ENCODE measurements at regions not wholly inside any gene's neighbourhood (a gene's known extent, or its start where the extent isn't known, plus 50 kb on each side); places are given as distances from the start of the nearest gene placed in this dataset.
"Not testable (repeated sequence)": the region's sequence is repeated elsewhere in the genome, so short reads cannot be mapped to it uniquely, and the experiment has no call there.

DNA sequence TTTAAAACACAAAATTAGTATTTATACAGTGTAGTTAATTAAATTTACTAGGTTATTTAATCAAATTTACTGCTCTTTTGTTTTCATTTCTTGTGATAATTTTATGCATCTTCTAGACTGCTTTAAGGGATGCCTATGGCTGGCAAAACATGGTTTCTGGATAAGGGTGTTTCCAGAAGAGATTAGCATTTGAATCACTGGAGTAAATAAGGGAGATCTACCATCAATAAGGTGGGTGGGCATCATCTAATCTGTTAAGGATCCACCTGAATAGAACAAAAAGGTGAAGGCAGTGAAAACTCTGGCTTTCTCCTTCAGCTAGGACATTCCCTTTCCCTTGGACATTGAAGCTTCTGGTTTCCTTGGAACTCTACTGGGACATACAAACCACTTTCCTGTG is 146.2 kb upstream of the LAMA2 start:
- no peak for DNase-seq

DNA sequence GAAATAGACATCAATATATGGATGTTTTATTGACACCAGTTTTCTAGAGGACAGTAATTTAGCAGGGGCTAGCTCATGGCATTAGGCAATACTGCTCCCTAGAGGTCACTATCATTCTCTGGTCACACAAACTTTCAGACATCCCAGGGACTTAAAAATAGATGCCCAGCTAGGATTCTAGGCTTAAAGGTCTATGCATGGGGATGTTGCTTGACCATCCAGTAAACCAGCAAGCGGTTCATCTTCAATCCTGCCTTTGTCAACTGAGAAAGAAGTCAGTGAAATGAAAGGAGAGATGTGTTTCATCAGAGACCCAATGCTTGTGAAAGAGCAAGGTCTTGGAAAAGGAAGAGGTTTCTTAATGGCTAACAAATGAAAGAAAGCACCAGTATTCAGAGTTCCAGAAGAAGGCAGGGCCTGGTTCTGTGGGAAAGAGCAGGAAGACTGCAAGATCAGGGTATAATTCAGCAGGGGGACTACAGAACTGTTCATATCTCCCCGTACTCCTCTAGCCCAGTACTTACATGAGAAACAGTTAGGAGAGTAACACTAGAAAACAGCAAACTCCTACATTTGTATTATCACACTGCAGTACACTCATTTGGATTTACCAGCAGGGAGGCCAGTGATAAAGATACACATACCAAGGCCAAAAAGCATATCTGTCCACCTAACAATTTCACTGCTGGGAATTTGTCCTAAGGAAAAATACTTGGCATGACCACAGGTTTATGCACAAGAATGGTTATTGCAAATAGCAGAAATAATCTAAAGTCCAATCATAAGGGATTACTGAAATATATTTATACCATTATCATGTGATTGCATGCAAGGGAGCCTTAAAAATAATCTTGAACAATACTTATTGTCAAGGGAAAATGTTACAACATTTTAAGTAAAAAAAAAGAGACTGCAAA is 151.4 kb upstream of the LAMA2 start:
- DNase-seq, result peak; percentile 59

DNA sequence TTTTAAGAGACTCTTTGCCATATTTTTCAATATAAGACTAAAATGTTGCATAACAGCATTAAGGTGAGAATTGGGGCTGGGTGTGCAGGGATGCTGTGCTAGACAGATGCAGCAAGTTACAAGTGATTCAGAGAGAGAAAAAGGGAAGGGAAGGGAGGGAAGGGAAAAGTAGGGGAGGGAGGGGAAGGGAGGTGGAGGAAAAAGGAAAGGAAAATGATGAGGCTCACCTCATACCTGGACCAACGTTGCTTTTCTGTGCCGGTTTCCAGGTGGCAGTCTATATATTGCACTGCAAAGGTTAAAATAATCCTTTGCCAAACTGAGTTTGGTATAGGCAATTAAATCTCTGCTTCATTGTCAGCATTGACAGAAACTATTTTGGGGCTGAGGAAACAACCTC is 155.4 kb upstream of the LAMA2 start:
- no peak for DNase-seq

DNA sequence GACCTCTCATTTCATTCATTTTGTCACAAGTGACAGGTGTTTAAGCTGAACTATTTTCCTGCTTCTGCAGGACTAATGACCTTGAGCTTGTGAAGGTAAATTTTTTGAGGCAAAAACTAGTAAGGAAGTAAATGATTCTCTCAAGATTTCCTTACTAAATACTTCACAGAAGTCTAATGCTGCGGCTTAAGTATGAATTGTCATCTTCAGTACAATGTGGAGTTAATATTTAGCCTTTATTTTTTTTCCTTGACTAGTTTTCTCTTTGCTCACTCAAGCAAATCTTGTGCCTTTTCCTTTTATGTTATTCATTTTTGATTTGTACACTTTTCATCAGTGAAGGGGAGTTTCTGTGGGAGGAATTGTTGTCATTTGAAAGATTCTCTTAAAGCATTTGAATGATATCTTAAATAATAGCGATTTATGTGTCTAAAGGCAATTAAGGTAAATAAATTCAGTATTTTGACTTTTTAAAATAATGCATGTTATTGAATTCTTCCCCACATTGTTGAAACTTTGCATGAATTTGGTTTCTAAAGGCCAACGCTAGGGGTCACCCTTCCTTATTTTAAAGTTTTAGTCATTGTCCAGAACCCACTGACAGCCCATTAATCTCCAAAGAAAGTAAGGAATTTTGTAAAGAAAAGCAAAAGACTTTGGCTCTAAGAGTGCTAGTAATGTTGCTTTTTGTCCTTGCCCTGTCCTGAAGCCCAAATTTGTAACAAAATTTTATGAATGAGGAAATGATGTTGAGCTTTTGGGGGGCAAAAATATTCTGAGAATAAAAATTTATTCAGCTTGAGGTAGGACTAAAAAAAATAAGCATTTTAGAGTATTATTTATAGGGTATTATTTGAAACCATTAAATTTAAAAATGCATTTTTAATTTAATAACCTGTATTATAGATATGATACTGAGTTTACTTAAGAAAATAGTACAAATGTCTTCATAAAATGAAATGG is 157.4 kb upstream of the LAMA2 start:
- DNase-seq, result peak; percentile 51

DNA sequence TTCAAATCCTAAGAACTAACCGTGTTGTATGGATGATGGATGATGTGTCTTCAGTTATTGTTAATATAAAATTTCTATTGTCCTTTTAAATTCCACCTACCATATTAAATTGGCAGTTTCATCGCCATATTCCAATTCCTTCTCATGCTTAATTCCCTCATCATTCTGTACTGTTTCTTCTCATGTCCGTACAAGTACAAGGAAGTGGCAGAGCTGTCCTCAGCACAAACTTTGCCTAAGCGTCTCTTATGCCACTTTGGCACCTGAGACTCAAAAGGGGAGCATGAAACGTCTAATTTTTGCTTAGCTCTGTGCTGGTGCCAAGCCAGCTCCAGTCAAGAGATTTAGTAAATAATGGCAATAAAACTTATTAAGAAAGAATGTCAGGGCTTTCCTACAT is 158.2 kb upstream of the LAMA2 start:
- no peak for DNase-seq

DNA sequence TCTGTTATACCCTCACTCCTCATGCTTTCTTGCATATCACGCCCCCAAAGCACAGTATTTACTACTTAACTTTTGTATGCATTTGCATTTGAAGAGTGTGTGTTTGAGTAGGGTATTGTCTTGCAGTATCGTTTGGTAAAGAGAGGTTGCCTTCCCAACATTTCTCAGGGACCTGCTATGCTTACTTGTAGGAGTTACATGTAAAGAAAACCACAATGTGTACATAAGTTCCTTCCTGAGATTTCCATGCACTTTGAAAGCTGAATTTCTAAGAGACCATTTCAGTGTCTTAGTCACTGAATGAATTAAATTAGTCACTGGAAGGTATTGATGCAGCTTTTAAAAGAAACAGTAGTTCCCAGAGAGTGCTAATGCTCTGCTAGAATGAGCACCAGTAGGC is 159.3 kb upstream of the LAMA2 start:
- no peak for DNase-seq

DNA sequence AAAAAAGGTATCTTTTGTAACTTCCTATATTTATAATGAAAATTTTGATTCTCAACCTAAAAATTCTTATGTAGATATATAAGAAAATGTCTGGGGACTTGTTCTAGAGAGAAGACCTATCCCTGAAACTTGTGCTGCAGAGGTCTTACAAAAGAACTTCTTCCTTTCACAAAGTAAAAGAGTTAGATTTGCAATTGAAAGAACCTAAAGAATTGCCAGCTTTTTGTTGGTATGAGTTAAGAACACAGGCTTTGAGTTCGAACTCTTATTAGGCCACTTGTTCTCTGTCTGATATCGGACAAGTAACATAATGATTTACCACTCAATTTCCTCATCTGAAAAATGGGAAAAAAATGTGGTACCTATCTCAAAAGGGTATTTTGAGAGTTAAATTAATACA is 162.0 kb upstream of the LAMA2 start:
- DNase-seq, result no peak

DNA sequence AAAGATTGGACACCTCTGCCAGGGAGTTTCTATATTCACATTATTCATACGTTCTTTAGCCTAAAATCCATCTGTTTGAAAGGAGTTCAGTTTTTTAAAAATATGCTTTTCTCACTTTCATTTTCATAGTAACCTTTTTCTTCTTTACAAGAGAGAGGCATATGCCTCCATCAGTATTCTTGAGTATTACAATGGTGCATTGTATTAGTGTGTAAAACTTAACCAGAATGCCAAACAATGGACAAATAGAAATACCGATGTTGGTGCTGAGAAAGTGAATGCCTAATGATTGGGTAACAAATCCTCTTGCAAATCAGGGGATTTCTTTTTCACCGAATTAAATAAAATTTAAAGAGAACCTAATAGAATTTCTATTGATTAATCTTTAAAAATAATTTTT is 163.2 kb upstream of the LAMA2 start:
- no peak for DNase-seq

DNA sequence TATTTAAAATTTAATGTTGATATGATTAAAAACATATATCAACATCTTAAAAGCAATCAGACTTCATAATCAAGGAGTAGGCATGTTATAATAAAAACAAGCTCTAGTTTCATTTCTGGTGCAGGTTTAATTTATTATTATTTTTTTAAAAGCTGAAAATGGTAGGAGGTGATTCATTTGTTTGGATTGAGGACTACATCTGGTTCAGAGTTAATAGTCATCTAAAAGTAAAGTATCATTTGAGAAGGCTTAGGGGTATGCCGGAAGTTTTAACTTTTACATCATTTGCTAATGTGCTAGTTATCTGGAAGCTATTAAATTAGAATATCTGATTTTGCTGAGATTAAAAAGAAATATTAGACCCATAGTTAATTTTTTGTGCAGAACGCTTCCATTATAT is 169.5 kb upstream of the LAMA2 start:
- no peak for DNase-seq

DNA sequence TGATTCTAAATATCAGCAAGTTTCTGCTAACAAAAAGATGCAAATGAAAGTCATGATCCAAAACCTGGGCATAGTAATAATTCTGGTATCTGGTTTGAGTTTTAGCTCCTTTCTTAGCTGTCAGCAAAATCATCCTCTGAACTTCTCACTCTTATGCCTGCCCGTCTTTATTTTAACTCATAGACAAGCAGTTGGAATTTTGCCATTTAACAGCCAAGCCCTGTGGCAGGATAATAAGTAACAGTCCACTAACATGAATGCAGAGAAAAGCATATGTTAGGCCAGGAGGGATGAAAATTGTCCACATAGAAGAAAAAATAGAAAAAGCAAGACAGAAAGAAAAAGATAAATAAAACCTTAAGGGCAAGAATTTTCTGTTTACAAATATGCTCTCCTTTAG is 170.0 kb upstream of the LAMA2 start:
- DNase-seq, result no peak

DNA sequence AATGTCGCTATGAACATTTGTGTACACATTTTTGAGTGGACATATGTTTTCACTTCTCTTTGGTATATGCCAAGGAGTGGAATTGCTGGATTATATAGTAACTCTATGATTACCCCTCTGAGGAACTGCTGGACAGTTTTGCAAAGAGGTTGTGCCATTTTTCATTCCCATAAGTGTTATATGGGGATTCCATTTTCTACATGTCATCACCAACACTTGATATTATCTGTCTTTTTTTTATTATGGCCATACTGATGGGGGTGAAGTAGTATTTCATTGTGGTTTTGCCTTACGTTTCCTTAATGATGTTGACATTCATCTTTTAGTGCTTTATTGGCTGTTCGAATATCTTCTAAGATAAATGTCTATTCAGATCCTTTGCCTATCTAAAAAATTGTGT is 171.8 kb upstream of the LAMA2 start:
- no peak for DNase-seq

DNA sequence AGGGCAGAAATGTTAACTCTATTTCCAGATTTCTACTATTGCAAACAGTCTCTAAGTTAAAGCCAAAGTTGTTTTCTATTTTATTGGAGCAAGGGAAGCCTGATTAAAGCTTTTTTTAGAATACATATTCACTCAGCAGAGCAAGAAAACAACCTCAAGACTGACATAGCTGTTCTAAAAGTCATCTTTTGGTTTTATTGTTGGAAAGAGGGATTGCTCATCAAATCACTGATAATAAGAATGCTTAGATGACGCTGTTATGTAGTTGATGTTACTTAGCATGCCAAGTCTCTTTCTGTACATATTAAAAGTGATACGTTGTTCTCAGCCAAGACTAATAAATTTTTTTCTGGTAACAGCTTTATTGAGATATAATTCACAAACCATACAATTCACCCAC is 172.6 kb upstream of the LAMA2 start:
- no peak for DNase-seq

DNA sequence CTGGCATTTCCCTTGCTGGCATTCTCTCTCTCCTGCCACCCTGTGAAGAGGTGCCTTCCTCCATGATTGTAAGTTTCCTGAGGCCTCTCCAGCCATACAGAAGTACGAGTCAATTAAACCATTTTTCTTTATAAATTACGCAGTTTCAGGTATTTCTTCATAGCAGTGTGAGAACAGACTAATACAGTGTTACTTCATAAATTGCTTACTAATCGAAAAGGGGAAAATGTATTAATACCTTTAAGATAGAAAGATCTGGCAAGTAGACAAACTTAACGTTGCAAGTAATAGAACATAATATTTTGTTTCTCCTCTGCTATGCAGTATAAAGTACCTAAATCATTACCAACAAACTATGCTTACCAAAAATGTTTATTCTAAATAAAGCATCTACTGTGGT is 178.3 kb upstream of the LAMA2 start:
- DNase-seq, result no peak

DNA sequence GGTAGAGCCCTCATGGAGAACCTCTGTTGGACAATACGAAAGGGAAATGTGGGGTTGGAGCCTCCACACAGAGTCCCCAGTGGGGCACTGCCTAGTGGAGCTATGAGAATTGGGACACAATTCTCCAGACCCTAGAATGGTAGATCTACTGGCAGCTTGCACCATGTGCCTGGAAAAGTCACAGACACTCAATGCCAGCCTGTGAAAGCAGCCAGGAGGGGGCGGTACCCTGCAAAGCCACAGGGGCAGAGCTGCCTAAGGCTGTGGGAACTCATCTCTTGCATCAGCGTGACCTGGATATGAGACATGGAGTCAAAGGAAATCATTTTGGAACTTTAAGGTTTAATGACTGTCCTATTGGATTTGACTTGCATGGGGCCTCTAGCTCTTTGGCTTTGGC is 179.1 kb upstream of the LAMA2 start:
- DNase-seq, result not testable (repeated sequence)

DNA sequence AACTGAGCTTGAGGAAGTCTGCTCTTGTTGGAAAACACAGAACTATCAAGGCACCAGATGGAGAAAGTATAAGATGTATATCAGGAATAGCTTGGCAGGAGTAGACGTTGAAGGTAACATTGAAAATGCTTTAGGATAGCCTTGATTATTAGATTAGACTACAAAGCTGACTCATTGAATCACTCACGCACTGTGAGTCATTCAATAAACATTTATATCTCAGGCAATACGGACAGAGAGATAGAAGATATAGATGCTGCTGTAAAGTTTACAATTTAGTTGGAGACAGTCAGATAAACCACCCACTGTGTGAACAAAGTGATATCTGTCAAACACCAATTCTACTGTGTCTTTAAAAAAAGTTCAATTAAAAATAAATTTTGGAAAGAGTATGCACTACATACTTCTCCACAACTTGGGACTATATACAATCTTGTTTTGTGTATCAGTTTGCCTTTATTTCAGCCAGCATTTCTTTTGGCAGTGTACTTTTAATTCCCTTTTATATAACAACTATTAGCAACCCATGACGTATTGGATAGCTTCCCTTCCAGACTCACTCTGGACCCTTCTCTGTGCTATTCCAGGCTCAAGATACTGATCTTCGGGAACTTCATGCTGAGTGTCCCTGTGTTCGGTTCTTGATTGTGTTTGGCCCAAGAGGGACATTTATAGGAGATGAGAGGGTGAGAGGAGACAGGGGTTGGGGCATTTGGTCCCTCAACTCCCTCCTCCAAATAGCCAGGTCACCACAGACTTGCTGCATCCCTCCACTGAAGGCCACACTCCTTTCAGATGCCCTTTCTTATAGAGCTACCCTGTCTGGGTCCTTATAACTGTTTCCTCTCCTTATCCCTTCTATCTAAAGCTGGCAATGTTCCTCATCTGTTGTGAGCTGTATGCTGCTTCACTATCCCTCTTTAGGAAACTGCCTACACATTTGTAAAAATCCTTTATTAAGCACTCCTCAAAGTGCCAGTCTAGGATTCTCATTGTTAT is 176.6 kb upstream of the PTPRK start:
- no peak for DNase-seq

DNA sequence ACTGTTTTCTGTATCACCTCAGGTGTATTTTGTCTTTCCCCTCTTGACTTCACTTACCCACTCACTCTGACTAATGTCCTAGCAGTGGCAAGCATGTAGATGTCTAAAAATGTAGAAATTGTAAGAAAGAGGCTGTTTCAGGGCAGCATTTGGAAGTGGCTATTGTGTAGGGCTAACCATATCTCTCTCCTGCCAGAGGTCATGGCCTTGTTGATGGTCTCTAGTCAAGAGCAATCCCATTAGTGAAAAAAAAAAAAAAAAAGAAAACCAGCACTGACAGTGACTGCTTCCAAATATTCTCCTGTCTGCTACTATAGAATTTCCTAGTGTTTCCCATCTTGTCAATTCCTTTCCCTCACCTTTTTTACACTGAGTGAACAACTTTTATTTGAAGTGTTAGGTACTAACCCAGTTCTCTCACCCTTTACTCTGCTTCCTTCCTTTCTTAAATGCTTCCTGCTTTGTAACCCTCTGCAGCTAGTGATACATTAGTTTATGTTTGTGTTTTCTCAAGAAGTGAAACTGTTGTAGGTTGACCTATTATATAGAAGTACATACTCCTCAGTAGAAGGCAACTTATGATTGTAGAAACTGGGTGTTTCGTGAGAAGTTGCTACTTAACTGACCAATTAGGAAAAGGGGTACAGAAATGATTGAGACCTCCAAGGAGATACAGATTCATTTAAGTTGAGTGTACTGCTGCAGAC is 174.1 kb upstream of the PTPRK start:
- DNase-seq, result no peak

DNA sequence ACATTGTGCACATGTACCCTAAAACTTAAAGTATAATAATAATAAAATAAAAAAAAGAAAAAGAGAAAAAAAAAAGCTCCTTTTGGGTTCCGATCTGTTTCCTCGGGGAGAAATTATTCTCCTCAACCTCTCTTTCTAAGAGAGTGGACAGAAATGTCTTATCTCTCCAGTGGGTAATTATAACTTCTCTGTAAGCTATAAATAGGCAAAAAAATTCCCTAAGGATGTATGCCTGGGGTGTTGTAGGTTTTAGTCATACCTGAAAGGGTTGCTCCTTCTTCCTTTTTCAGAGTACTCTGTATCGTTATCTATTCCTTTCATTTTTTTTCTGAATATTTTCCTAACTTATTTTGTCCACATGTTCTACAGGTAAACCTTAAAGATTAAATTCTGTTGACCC is 169.7 kb upstream of the PTPRK start:
- no peak for DNase-seq

DNA sequence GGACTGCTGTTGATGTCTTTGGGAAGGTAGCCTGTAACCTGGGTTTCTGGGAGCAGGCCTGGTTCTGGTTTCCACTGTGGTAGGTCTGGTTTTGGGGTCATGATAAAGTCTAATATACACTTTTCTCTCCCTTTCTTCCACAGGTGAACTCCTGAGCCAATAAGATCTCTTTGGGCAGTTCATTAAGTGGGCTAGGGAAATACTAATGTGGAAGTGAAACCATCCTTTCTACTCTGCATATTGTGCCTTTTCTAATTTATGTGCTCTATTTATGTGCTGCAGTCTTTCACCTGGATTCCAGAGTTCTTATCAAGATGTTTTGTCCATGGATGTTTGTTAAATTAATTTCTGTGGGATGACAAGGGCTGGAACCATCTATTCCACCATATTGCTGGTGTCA is 165.7 kb upstream of the PTPRK start:
- DNase-seq, result no peak

DNA sequence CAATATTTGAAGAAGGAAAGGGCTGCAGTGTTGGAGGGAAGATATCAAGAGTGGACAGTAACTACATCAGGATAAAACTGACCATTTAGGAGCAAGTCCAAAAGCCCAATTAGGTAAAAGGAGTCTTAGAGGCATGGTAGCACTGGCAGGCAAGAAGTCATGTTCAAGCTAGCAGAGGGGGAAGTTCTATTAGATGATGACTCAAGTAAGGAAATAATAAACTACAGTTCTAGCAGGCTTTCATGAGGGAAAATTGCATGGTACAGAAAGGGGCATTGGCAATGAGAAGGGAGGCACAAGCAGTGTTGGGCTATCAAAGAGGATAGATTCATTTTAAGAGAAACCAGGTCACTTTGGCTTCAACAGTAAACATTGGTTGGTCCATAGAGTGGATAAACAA is 156.1 kb upstream of the PTPRK start:
- no peak for DNase-seq

DNA sequence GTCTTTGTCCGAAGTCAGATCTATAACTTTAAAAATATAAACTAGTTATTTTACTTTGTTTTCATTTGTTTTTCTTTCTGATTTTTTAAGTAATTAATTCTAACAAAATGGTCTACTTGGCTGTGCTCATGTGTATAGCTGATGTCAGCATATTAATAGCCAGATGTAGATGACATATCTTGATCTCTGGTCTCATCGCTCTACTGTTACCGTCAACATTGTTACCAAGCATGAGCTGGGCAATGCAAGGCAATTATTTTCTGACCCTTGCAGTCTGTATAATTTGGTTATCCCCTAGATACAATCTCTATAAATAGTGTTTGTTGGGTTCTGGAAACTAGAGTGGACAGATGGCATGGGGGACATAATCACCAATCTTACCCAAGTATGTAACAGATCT is 151.6 kb upstream of the PTPRK start:
- DNase-seq, result no peak

DNA sequence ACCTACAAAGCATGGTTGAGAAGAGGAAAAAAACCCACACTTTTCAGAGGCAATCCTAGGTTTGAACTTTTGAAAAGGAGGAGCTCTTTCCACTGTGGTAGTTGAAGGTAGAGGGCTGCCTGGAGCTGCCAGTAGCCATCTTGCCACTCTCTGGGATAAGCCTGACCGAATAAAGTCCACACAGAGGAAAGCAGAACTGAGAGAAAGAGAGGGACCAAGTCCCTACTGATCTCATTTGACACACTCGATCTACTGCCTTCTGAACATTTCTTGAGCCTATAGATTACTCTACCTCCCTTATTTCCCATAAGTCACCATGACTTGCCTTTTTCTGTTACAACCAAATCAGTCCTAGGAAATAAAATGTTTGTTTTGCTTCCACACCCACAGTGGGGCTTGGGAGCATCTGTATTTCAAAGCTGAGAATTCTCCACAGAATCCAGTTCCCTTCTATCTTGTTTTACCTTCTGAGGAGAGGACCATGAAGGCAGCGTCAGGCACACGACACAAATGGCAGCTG is 147.0 kb upstream of the PTPRK start:
- DNase-seq, result no peak

DNA sequence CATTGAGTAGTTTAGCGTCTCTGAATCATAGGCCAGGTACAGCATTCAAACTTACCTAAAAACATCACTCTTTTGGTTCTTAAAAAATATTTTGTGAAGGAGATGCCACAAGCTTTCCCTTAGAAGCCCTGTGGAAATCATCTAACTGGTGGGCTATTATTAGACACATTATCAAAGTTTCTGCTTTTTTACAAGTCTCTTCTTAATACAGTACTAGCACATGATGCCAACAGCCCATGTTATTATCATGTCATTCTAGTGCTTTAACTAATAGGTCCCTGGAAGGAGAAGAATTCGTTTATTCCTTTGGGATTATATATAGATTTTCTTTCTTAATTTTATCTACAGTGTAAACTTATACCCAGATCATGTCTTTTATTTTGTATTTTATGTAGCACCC is 146.0 kb upstream of the PTPRK start:
- DNase-seq, result no peak
